ENCODE measurements at regions not wholly inside any gene's neighbourhood (a gene's known extent, or its start where the extent isn't known, plus 50 kb on each side); places are given as distances from the start of the nearest gene placed in this dataset.

GRCh38 chr20:57967364-57967763 lies 257.5 kb upstream of the PMEPA1 start (continued):
- TF ChIP-seq, protein P1, sequence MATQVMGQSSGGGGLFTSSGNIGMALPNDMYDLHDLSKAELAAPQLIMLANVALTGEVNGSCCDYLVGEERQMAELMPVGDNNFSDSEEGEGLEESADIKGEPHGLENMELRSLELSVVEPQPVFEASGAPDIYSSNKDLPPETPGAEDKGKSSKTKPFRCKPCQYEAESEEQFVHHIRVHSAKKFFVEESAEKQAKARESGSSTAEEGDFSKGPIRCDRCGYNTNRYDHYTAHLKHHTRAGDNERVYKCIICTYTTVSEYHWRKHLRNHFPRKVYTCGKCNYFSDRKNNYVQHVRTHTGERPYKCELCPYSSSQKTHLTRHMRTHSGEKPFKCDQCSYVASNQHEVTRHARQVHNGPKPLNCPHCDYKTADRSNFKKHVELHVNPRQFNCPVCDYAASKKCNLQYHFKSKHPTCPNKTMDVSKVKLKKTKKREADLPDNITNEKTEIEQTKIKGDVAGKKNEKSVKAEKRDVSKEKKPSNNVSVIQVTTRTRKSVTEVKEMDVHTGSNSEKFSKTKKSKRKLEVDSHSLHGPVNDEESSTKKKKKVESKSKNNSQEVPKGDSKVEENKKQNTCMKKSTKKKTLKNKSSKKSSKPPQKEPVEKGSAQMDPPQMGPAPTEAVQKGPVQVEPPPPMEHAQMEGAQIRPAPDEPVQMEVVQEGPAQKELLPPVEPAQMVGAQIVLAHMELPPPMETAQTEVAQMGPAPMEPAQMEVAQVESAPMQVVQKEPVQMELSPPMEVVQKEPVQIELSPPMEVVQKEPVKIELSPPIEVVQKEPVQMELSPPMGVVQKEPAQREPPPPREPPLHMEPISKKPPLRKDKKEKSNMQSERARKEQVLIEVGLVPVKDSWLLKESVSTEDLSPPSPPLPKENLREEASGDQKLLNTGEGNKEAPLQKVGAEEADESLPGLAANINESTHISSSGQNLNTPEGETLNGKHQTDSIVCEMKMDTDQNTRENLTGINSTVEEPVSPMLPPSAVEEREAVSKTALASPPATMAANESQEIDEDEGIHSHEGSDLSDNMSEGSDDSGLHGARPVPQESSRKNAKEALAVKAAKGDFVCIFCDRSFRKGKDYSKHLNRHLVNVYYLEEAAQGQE (IDR thresholded peaks at IDR 0.05; ENCODE audit: unreplicated experiment): no peak
- TF ChIP-seq, protein P2, sequence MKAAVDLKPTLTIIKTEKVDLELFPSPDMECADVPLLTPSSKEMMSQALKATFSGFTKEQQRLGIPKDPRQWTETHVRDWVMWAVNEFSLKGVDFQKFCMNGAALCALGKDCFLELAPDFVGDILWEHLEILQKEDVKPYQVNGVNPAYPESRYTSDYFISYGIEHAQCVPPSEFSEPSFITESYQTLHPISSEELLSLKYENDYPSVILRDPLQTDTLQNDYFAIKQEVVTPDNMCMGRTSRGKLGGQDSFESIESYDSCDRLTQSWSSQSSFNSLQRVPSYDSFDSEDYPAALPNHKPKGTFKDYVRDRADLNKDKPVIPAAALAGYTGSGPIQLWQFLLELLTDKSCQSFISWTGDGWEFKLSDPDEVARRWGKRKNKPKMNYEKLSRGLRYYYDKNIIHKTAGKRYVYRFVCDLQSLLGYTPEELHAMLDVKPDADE (IDR thresholded peaks at IDR 0.05): no peak
- no peak for TF ChIP-seq ZNF331 (CRISPR knock-in tag; IDR thresholded peaks at IDR 0.05; ENCODE audit: low read depth)
- no peak for TF ChIP-seq NANOG (IDR thresholded peaks at IDR 0.05; ENCODE audit: borderline replicate concordance)
- TF ChIP-seq EZH2phosphoT487 (IDR thresholded peaks at IDR 0.05; ENCODE audit: unreplicated experiment): no peak

- Mint-ChIP-seq H3K36me3 (ENCODE audit: low read depth) (no peaks in the 10 kb centered on the region), H3K9me3 (no peaks in the 10 kb centered on the region), H3K27me3 (ENCODE audit: insufficient read depth, low read depth, poor library complexity) (peaks cover 2% of the 10 kb centered on the region), H3K4me1 (no peaks in the 10 kb centered on the region), H3K4me3 (no peak overlapping the region), H3K27ac (no peak overlapping the region)
- Histone ChIP-seq H4K20me1 (replicated peaks; ENCODE audit: insufficient read depth) (no peaks in the 10 kb centered on the region), H3K4me2 (no peak overlapping the region), H3K36me3 (ENCODE audit: insufficient read depth) (no peaks in the 10 kb centered on the region), H3K9me2 (ENCODE audit: insufficient read depth) (no peaks in the 10 kb centered on the region), H2AFZ (no peak overlapping the region), H3K4me3 (no peak overlapping the region), H3F3A (replicated peaks; ENCODE audit: low read depth) (no peaks in the 10 kb centered on the region), H3K4me1 (ENCODE audit: insufficient read depth) (no peaks in the 10 kb centered on the region), H3K27me3 (ENCODE audit: insufficient read depth) (no peaks in the 10 kb centered on the region), H3K79me2 (replicated peaks; ENCODE audit: insufficient read depth) (no peaks in the 10 kb centered on the region), H3K27ac (ENCODE audit: low read depth) (no peak overlapping the region)
- ATAC-seq (no peak), DNase-seq (ENCODE audit: low spot score) (no peak)
- TF ChIP-seq CTCF (conservative IDR thresholded peaks at IDR 0.05; ENCODE audit: low read depth in 2 of 2): no peak
Observed at GRCh38 chr20:57966620-57967019, 256.8 kb upstream of the PMEPA1 start.

DNA sequence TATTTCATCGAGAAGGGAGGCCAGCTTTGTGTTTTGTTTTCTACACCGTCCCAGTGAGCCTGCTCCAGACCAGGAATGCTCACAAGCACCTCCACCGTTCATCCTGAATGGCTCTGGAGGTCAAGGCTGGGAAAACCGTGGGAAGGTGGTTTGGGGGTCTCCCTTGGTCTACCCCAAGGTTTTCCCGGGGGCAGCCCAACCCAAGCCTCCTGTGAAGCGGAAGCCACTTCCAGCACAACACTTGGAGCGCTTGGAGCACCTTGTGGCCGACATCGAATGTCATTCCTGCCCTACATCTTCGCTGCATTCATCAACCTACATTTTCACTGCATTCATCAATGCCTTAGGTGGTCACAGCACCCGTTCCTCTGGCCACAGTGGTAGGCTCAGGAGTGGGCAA lies 255.6 kb upstream of the PMEPA1 start:
- Mint-ChIP-seq H3K27ac (no peak overlapping the region), H3K9me3 (no peaks in the 10 kb centered on the region), H3K4me3 (no peak overlapping the region), H3K4me1 (no peaks in the 10 kb centered on the region), H3K36me3 (ENCODE audit: low read depth) (no peaks in the 10 kb centered on the region), H3K27me3 (ENCODE audit: insufficient read depth, low read depth, poor library complexity) (peaks cover 3% of the 10 kb centered on the region)
- Histone ChIP-seq H3K27me3 (ENCODE audit: insufficient read depth) (no peaks in the 10 kb centered on the region), H3F3A (replicated peaks; ENCODE audit: low read depth) (no peaks in the 10 kb centered on the region), H3K36me3 (ENCODE audit: insufficient read depth) (no peaks in the 10 kb centered on the region), H4K20me1 (replicated peaks; ENCODE audit: insufficient read depth) (no peaks in the 10 kb centered on the region), H3K4me3 (no peak overlapping the region), H3K27ac (ENCODE audit: low read depth) (no peak overlapping the region), H3K9me2 (ENCODE audit: insufficient read depth) (no peaks in the 10 kb centered on the region), H3K4me2 (no peak overlapping the region), H2AFZ (no peak overlapping the region), H3K4me1 (ENCODE audit: insufficient read depth) (no peaks in the 10 kb centered on the region), H3K79me2 (replicated peaks; ENCODE audit: insufficient read depth) (no peaks in the 10 kb centered on the region)
- ATAC-seq: no peak
- no peak for TF ChIP-seq JUNB (IDR thresholded peaks at IDR 0.05; ENCODE audit: unreplicated experiment)
- TF ChIP-seq CREB1 (CRISPR knock-in tag; IDR thresholded peaks at IDR 0.05; ENCODE audit: low read depth): no peak
- no peak for TF ChIP-seq EZH2 (IDR thresholded peaks at IDR 0.05; ENCODE audit: low read depth, unreplicated experiment)
- no peak for TF ChIP-seq POLR2AphosphoS5 (IDR thresholded peaks at IDR 0.05; ENCODE audit: low read depth)
- TF ChIP-seq, protein P2 (IDR thresholded peaks at IDR 0.05): no peak
- no peak for TF ChIP-seq STAT1 (IDR thresholded peaks at IDR 0.05; ENCODE audit: unreplicated experiment)
- DNase-seq (ENCODE audit: low spot score): no peak
